Endodermal cell (in vitro differentiated cells): ENCODE measurements at regions not wholly inside any gene's neighbourhood (a gene's known extent, or its start where the extent isn't known, plus 50 kb on each side); places are given as distances from the start of the nearest gene placed in this dataset.

Experiments used
- DNase-seq: peaks from one replicate; pipeline ENCODE4 v3.0.0-alpha.2; 2017
- H3K27ac ChIP-seq: 2 replicates; pipeline ENCODE4 v1.5.1; 2013; ENCODE audit warnings: mild to moderate bottlenecking, low read depth, low read length, moderate library complexity
- H3K27me3 ChIP-seq: 2 replicates; pipeline ENCODE4 v1.6.1; 2013; ENCODE audit warnings: mild to moderate bottlenecking, low read length, moderate library complexity; ENCODE audit not compliant: insufficient read depth, control insufficient read depth, poor library complexity, severe bottlenecking
- H3K36me3 ChIP-seq: 2 replicates; pipeline ENCODE4 v1.7.0; 2013; ENCODE audit warnings: mild to moderate bottlenecking, low read length, moderate library complexity; ENCODE audit not compliant: control insufficient read depth, insufficient read depth
- H3K4me1 ChIP-seq: one replicate; pipeline ENCODE4 v1.7.0; 2013; ENCODE audit warnings: low read length; ENCODE audit not compliant: control insufficient read depth, insufficient read depth
- H3K4me3 ChIP-seq: 2 replicates; pipeline ENCODE4 v1.5.1; 2013; ENCODE audit warnings: mild to moderate bottlenecking, low read length, moderate library complexity
- H3K9ac ChIP-seq: 2 replicates; pipeline ENCODE4 v1.6.1; 2013; ENCODE audit warnings: mild to moderate bottlenecking, low read length, moderate library complexity; ENCODE audit not compliant: poor library complexity, severe bottlenecking; ENCODE audit errors: extremely low read depth
- H3K9me3 ChIP-seq: 2 replicates; pipeline ENCODE4 v1.6.1; 2013; ENCODE audit warnings: mild to moderate bottlenecking, low read length, moderate library complexity; ENCODE audit not compliant: control insufficient read depth
- H3K27ac Mint-ChIP-seq: 2 replicates; pipeline ENCODE4 v1.8.0; 2020; ENCODE audit warnings: mixed read lengths
- H3K27me3 Mint-ChIP-seq: 2 replicates; pipeline ENCODE4 v1.8.0; 2021; ENCODE audit warnings: mild to moderate bottlenecking, mixed read lengths; ENCODE audit not compliant: insufficient read depth
- H3K36me3 Mint-ChIP-seq: 2 replicates; pipeline ENCODE4 v1.8.0; 2020; ENCODE audit warnings: low read depth, mixed read lengths
- H3K4me1 Mint-ChIP-seq: 2 replicates; pipeline ENCODE4 v1.8.0; 2020; ENCODE audit warnings: mixed read lengths
- H3K4me3 Mint-ChIP-seq: 2 replicates; pipeline ENCODE4 v1.8.0; 2020; ENCODE audit warnings: mild to moderate bottlenecking, moderate library complexity, mixed read lengths
- H3K9me3 Mint-ChIP-seq: 2 replicates; pipeline ENCODE4 v1.8.0; 2020; ENCODE audit warnings: mild to moderate bottlenecking, mixed read lengths
- CTCF ChIP-seq: fragments of 200-600 bp; sonication (generic); conservative IDR thresholded peaks from 2 replicates; pipeline ENCODE4 v1.5.0; 2021; ENCODE audit warnings: antibody characterized with exemption, mild to moderate bottlenecking
- WGBS, 2 experiments: methylation state at CpG; one replicate each; pipeline versions ENCODE4 v1.1.5 to v1.1.7; 2013; ENCODE audit warnings: missing lambda C conversion rate in 2 of 2, mixed read lengths in 1 of 2; ENCODE audit not compliant: insufficient coverage in 1 of 2, insufficient read length in 1 of 2; 5-methylcytosine and 5-hydroxymethylcytosine counted together

GRCh38 chr12:25866586-25867378 lies 91.7 kb upstream of the RASSF8 start:
- no peak for TF ChIP-seq CTCF
- no peaks in the 10 kb centered on the region for H3K36me3 ChIP-seq
- H3K9ac ChIP-seq, result no peak overlapping the region
- Mint-ChIP-seq H3K27ac (peak overlapping the region; percentile 53), H3K4me3 (no peak overlapping the region), H3K9me3 (peaks cover 16% of the 10 kb centered on the region), H3K27me3 (no peaks in the 10 kb centered on the region), H3K4me1 (peaks cover 19% of the 10 kb centered on the region), H3K36me3 (no peaks in the 10 kb centered on the region)
- H3K4me3 ChIP-seq, result peak overlapping the region; percentile 49
- no peaks in the 10 kb centered on the region for H3K4me1 ChIP-seq
- H3K27ac ChIP-seq, result no peak overlapping the region
- 91 to 94% methylated on average over 4 to 6 of the region's 6 CpGs for WGBS, 2 experiments
- DNase-seq, result no peak
- H3K27me3 ChIP-seq, result no peaks in the 10 kb centered on the region
- peaks cover 23% of the 10 kb centered on the region for H3K9me3 ChIP-seq

- TF ChIP-seq CTCF, result no peak
- no peak overlapping the region for H3K27ac Mint-ChIP-seq
- H3K36me3 Mint-ChIP-seq, result no peaks in the 10 kb centered on the region
- H3K9me3 ChIP-seq, result peaks cover 23% of the 10 kb centered on the region
- H3K4me1 ChIP-seq, result no peaks in the 10 kb centered on the region
- no peak for DNase-seq
- H3K36me3 ChIP-seq, result no peaks in the 10 kb centered on the region
- H3K9me3 Mint-ChIP-seq, result peaks cover 16% of the 10 kb centered on the region
- no peak overlapping the region for H3K9ac ChIP-seq
- H3K4me3 ChIP-seq, result no peak overlapping the region
- no peaks in the 10 kb centered on the region for H3K27me3 ChIP-seq
- no peak overlapping the region for H3K27ac ChIP-seq
- no peak overlapping the region for H3K4me3 Mint-ChIP-seq
- H3K4me1 Mint-ChIP-seq, result peaks cover 27% of the 10 kb centered on the region
- H3K27me3 Mint-ChIP-seq, result no peaks in the 10 kb centered on the region
Observed at GRCh38 chr12:25868193-25868592, 90.3 kb upstream of the RASSF8 start.

GRCh38 chr12:25872137-25872536 lies 86.3 kb upstream of the RASSF8 start:
- peaks cover 4% of the 10 kb centered on the region for H3K27me3 Mint-ChIP-seq
- H3K27me3 ChIP-seq, result no peaks in the 10 kb centered on the region
- TF ChIP-seq CTCF, result no peak
- peaks cover 19% of the 10 kb centered on the region for H3K9me3 ChIP-seq
- no peak overlapping the region for H3K27ac ChIP-seq
- peaks cover 50% of the 10 kb centered on the region for H3K4me1 Mint-ChIP-seq
- H3K36me3 Mint-ChIP-seq, result no peaks in the 10 kb centered on the region
- no peak for DNase-seq
- H3K4me1 ChIP-seq, result no peaks in the 10 kb centered on the region
- peak overlapping the region; percentile 45 for H3K27ac Mint-ChIP-seq
- no peak overlapping the region for H3K9ac ChIP-seq
- no peak overlapping the region for H3K4me3 Mint-ChIP-seq
- peaks cover 16% of the 10 kb centered on the region for H3K9me3 Mint-ChIP-seq
- no peaks in the 10 kb centered on the region for H3K36me3 ChIP-seq
- no peak overlapping the region for H3K4me3 ChIP-seq
